Activated naive CD4-positive, alpha-beta T cell treated with anti-CD3 and anti-CD28 coated beads, Interleukin-2, amount 50 U/mL, for 24 hours (primary cell): ENCODE measurements at regions not wholly inside any gene's neighbourhood (a gene's known extent, or its start where the extent isn't known, plus 50 kb on each side); places are given as distances from the start of the nearest gene placed in this dataset.

ENCODE experiments used
- H3K27ac Mint-ChIP-seq: one replicate; pipeline ENCODE4 v1.8.0; 2021; ENCODE audit warnings: mild to moderate bottlenecking, mixed read lengths
- H3K27me3 Mint-ChIP-seq: one replicate; pipeline ENCODE4 v1.8.0; 2021; ENCODE audit warnings: mixed read lengths
- H3K36me3 Mint-ChIP-seq: one replicate; pipeline ENCODE4 v1.8.0; 2021; ENCODE audit warnings: mixed read lengths
- H3K4me1 Mint-ChIP-seq: one replicate; pipeline ENCODE4 v1.8.0; 2021; ENCODE audit warnings: mixed read lengths
- H3K4me3 Mint-ChIP-seq: one replicate; pipeline ENCODE4 v1.8.0; 2021; ENCODE audit warnings: mild to moderate bottlenecking, mixed read lengths
- H3K9me3 Mint-ChIP-seq: one replicate; pipeline ENCODE4 v1.8.0; 2021; ENCODE audit warnings: mixed read lengths

GRCh38 chr16:86419518-86419917 is 90.8 kb upstream of the FOXF1 start:
- Mint-ChIP-seq H3K4me1 (no peaks in the 10 kb centered on the region), H3K9me3 (no peaks in the 10 kb centered on the region), H3K36me3 (no peaks in the 10 kb centered on the region), H3K27ac (no peak overlapping the region), H3K27me3 (peaks cover 4% of the 10 kb centered on the region), H3K4me3 (no peak overlapping the region)

GRCh38 chr16:86421995-86422394 is 88.3 kb upstream of the FOXF1 start:
- Mint-ChIP-seq H3K36me3 (no peaks in the 10 kb centered on the region), H3K27ac (no peak overlapping the region), H3K27me3 (peaks cover 2% of the 10 kb centered on the region), H3K4me3 (no peak overlapping the region), H3K9me3 (no peaks in the 10 kb centered on the region), H3K4me1 (no peaks in the 10 kb centered on the region)

GRCh38 chr16:86424398-86424797 is 85.9 kb upstream of the FOXF1 start:
- no peaks in the 10 kb centered on the region for H3K9me3 Mint-ChIP-seq
- H3K4me3 Mint-ChIP-seq, result no peak overlapping the region
- H3K27me3 Mint-ChIP-seq, result peaks cover 2% of the 10 kb centered on the region
- H3K36me3 Mint-ChIP-seq, result no peaks in the 10 kb centered on the region
- no peaks in the 10 kb centered on the region for H3K4me1 Mint-ChIP-seq
- H3K27ac Mint-ChIP-seq, result no peak overlapping the region

GRCh38 chr16:86424985-86425384 is 85.3 kb upstream of the FOXF1 start:
- Mint-ChIP-seq H3K36me3 (no peaks in the 10 kb centered on the region), H3K27ac (no peak overlapping the region), H3K9me3 (no peaks in the 10 kb centered on the region), H3K4me1 (no peaks in the 10 kb centered on the region), H3K4me3 (no peak overlapping the region), H3K27me3 (peaks cover 2% of the 10 kb centered on the region)

- Mint-ChIP-seq H3K27me3 (no peaks in the 10 kb centered on the region), H3K27ac (no peak overlapping the region), H3K36me3 (no peaks in the 10 kb centered on the region), H3K9me3 (no peaks in the 10 kb centered on the region), H3K4me1 (no peaks in the 10 kb centered on the region), H3K4me3 (no peak overlapping the region)
These were observed 84.2 kb upstream of the FOXF1 start for GRCh38 chr16:86426063-86426642.

GRCh38 chr16:86427433-86427851 is 82.9 kb upstream of the FOXF1 start:
- H3K9me3 Mint-ChIP-seq, result no peaks in the 10 kb centered on the region
- H3K27ac Mint-ChIP-seq, result no peak overlapping the region
- no peak overlapping the region for H3K4me3 Mint-ChIP-seq
- H3K36me3 Mint-ChIP-seq, result no peaks in the 10 kb centered on the region
- no peaks in the 10 kb centered on the region for H3K27me3 Mint-ChIP-seq
- no peaks in the 10 kb centered on the region for H3K4me1 Mint-ChIP-seq

GRCh38 chr16:86428729-86429517 is 81.4 kb upstream of the FOXF1 start:
- Mint-ChIP-seq H3K27me3 (no peaks in the 10 kb centered on the region), H3K4me3 (no peak overlapping the region), H3K27ac (no peak overlapping the region)

GRCh38 chr16:86429663-86430062 is 80.7 kb upstream of the FOXF1 start:
- H3K4me3 Mint-ChIP-seq, result no peak overlapping the region
- no peaks in the 10 kb centered on the region for H3K27me3 Mint-ChIP-seq
- no peaks in the 10 kb centered on the region for H3K9me3 Mint-ChIP-seq
- H3K36me3 Mint-ChIP-seq, result no peaks in the 10 kb centered on the region
- no peaks in the 10 kb centered on the region for H3K4me1 Mint-ChIP-seq
- H3K27ac Mint-ChIP-seq, result no peak overlapping the region

More at GRCh38 chr16:86428729-86429517, 81.4 kb upstream of the FOXF1 start:
- Mint-ChIP-seq H3K36me3 (no peaks in the 10 kb centered on the region), H3K4me1 (no peaks in the 10 kb centered on the region), H3K9me3 (no peaks in the 10 kb centered on the region)

- H3K27ac Mint-ChIP-seq, result no peak overlapping the region
- no peaks in the 10 kb centered on the region for H3K36me3 Mint-ChIP-seq
- H3K4me3 Mint-ChIP-seq, result no peak overlapping the region
These were observed 79.5 kb upstream of the FOXF1 start for GRCh38 chr16:86430814-86431213.

GRCh38 chr16:86431540-86431939 is 78.8 kb upstream of the FOXF1 start:
- Mint-ChIP-seq H3K27ac (no peak overlapping the region), H3K27me3 (peaks cover 1% of the 10 kb centered on the region), H3K9me3 (no peaks in the 10 kb centered on the region), H3K36me3 (no peaks in the 10 kb centered on the region), H3K4me1 (no peaks in the 10 kb centered on the region), H3K4me3 (no peak overlapping the region)

More at GRCh38 chr16:86430814-86431213, 79.5 kb upstream of the FOXF1 start:
- Mint-ChIP-seq H3K9me3 (no peaks in the 10 kb centered on the region), H3K4me1 (no peaks in the 10 kb centered on the region), H3K27me3 (no peaks in the 10 kb centered on the region)

- H3K27me3 Mint-ChIP-seq, result peaks cover 1% of the 10 kb centered on the region
- H3K4me1 Mint-ChIP-seq, result no peaks in the 10 kb centered on the region
- no peak overlapping the region for H3K27ac Mint-ChIP-seq
- H3K36me3 Mint-ChIP-seq, result no peaks in the 10 kb centered on the region
- no peaks in the 10 kb centered on the region for H3K9me3 Mint-ChIP-seq
- no peak overlapping the region for H3K4me3 Mint-ChIP-seq
These were observed 78.3 kb upstream of the FOXF1 start for GRCh38 chr16:86432048-86432447.

- Mint-ChIP-seq H3K36me3 (no peaks in the 10 kb centered on the region), H3K4me3 (no peak overlapping the region), H3K27ac (no peak overlapping the region), H3K4me1 (no peaks in the 10 kb centered on the region), H3K27me3 (peaks cover 1% of the 10 kb centered on the region), H3K9me3 (no peaks in the 10 kb centered on the region)
These were observed 77.6 kb upstream of the FOXF1 start for GRCh38 chr16:86432691-86433090.

GRCh38 chr16:86436466-86437185 is 73.7 kb upstream of the FOXF1 start:
- no peaks in the 10 kb centered on the region for H3K36me3 Mint-ChIP-seq
- no peaks in the 10 kb centered on the region for H3K9me3 Mint-ChIP-seq
- H3K27me3 Mint-ChIP-seq, result peaks cover 5% of the 10 kb centered on the region

GRCh38 chr16:86437348-86437747 is 73.0 kb upstream of the FOXF1 start:
- Mint-ChIP-seq H3K4me1 (no peaks in the 10 kb centered on the region), H3K36me3 (no peaks in the 10 kb centered on the region), H3K27ac (no peak overlapping the region), H3K9me3 (no peaks in the 10 kb centered on the region), H3K4me3 (no peak overlapping the region), H3K27me3 (peaks cover 5% of the 10 kb centered on the region)

More at GRCh38 chr16:86436466-86437185, 73.7 kb upstream of the FOXF1 start:
- Mint-ChIP-seq H3K4me3 (no peak overlapping the region), H3K4me1 (no peaks in the 10 kb centered on the region), H3K27ac (no peak overlapping the region)

GRCh38 chr16:86442703-86443102 is 67.6 kb upstream of the FOXF1 start:
- Mint-ChIP-seq H3K27ac (no peak overlapping the region), H3K4me1 (no peaks in the 10 kb centered on the region), H3K4me3 (no peak overlapping the region), H3K9me3 (no peaks in the 10 kb centered on the region), H3K36me3 (no peaks in the 10 kb centered on the region), H3K27me3 (peaks cover 8% of the 10 kb centered on the region)
